GM23338 (cell line): ENCODE measurements at regions not wholly inside any gene's neighbourhood (a gene's known extent, or its start where the extent isn't known, plus 50 kb on each side); places are given as distances from the start of the nearest gene placed in this dataset.

Source experiments
- CREB1 ChIP-seq: fragments of 250-450 bp; sonication (Bioruptor Pico); IDR thresholded peaks from 2 replicates; pipeline ENCODE4 v1.5.0; 2020; ENCODE audit warnings: low read depth, mild to moderate bottlenecking, moderate library complexity
- CTCF ChIP-seq, 2 experiments: fragments of 200-600 bp in 1 of 2; sonication (generic) in 1 of 2; conservative IDR thresholded peaks; 2 replicates each; pipeline versions ENCODE4 v1.5.1 to v1.6.1; 2016 to 2017; ENCODE audit warnings: antibody characterized with exemption in 2 of 2, low read depth in 2 of 2, mild to moderate bottlenecking in 2 of 2, moderate library complexity in 1 of 2
- ETS1 ChIP-seq: IDR thresholded peaks from 2 replicates; pipeline ENCODE4 v1.6.1; 2016; ENCODE audit warnings: antibody characterized with exemption
- EZH2 ChIP-seq: fragments of 200-600 bp; sonication (generic); IDR thresholded peaks from one replicate; pipeline ENCODE4 v1.8.0; 2017; ENCODE audit warnings: antibody characterized with exemption, mild to moderate bottlenecking, low read depth; ENCODE audit not compliant: unreplicated experiment
- EZH2phosphoT487 ChIP-seq: fragments of 200-600 bp; sonication (generic); IDR thresholded peaks from one replicate; pipeline ENCODE4 v1.8.1; 2018; ENCODE audit warnings: antibody characterized with exemption; ENCODE audit not compliant: unreplicated experiment
- JUNB ChIP-seq: IDR thresholded peaks from one replicate; pipeline ENCODE4 v1.6.1; 2016; ENCODE audit warnings: antibody characterized with exemption; ENCODE audit not compliant: unreplicated experiment
- NANOG ChIP-seq: IDR thresholded peaks from 2 replicates; pipeline ENCODE4 v1.6.1; 2016; ENCODE audit warnings: antibody characterized with exemption, borderline replicate concordance
- POLR2AphosphoS5 ChIP-seq: IDR thresholded peaks from 2 replicates; pipeline ENCODE4 v1.6.1; 2016; ENCODE audit warnings: antibody characterized with exemption, low read depth
- REST ChIP-seq: IDR thresholded peaks from one replicate; pipeline ENCODE4 v1.6.1; 2018; ENCODE audit warnings: antibody characterized with exemption; ENCODE audit not compliant: unreplicated experiment
- STAT1 ChIP-seq: IDR thresholded peaks from one replicate; pipeline ENCODE4 v1.6.1; 2016; ENCODE audit warnings: antibody characterized with exemption; ENCODE audit not compliant: unreplicated experiment
- ZNF114 ChIP-seq: fragments of 250-450 bp; sonication (Bioruptor Pico); IDR thresholded peaks from 2 replicates; pipeline ENCODE4 v1.5.0; 2020; ENCODE audit warnings: mild to moderate bottlenecking, moderate library complexity
- ZNF331 ChIP-seq: fragments of 250-450 bp; sonication (Bioruptor Pico); IDR thresholded peaks from 2 replicates; pipeline ENCODE4 v1.5.0; 2020; ENCODE audit warnings: low read depth, mild to moderate bottlenecking, moderate library complexity
- ZNF462 ChIP-seq: fragments of 250-450 bp; sonication (Bioruptor Pico); IDR thresholded peaks from 2 replicates; pipeline ENCODE4 v1.5.0; 2020; ENCODE audit warnings: mild to moderate bottlenecking, moderate library complexity

GRCh38 chr10:52999258-52999657, 226.7 kb upstream of the MBL2 start:
- no peak for TF ChIP-seq NANOG
- no peak for TF ChIP-seq CTCF (conservative IDR thresholded peaks at IDR 0.05; ENCODE audit: low read depth in 2 of 2)
- no peak for TF ChIP-seq POLR2AphosphoS5
- no peak for TF ChIP-seq EZH2
- TF ChIP-seq EZH2phosphoT487, result no peak
- TF ChIP-seq REST, result no peak
- no peak for TF ChIP-seq CREB1 (CRISPR knock-in tag)
- no peak for TF ChIP-seq ETS1
- no peak for TF ChIP-seq JUNB
- no peak for TF ChIP-seq ZNF331
- TF ChIP-seq ZNF462 (CRISPR knock-in tag), result no peak
- no peak for TF ChIP-seq STAT1
- TF ChIP-seq ZNF114 (CRISPR knock-in tag), result no peak
